ENCODE measurements at regions not wholly inside any gene's neighbourhood (a gene's known extent, or its start where the extent isn't known, plus 50 kb on each side); places are given as distances from the start of the nearest gene placed in this dataset.

- TF ChIP-seq GATA3 (IDR thresholded peaks at IDR 0.05; ENCODE audit: borderline replicate concordance) (no peak), POLR2AphosphoS2 (conservative IDR thresholded peaks at IDR 0.05; ENCODE audit: low read length) (no peak), FOSB (CRISPR knock-in tag; IDR thresholded peaks at IDR 0.05) (no peak), CBX8 (IDR thresholded peaks at IDR 0.05) (no peak), NFE2L2 (conservative IDR thresholded peaks at IDR 0.05; ENCODE audit: low read length) (no peak)
Measured at GRCh38 chr7:156383526-156383925, 257.0 kb upstream of the RNF32 start (continued).

DNA sequence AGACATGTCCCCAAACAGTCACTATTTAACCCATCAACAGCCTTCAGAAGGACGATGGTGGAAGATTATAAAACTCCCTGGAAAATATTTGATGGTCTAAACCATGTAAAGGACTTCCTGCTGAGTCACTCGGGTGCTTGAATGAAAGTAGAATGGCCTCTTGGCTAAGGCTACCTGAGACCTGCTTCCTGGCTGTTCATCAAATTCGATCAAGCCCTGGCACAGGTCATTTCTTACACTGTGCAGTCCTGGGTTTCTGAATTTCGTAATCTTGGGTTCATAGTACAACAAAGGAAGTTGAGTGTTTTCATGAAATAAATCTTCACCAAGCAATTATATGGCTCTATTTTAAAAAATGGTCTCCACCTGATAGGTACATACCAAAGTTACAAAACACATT is 260.3 kb upstream of the RNF32 start:
- DNase-seq (ENCODE audit: low read depth in 1 of 2, low spot score in 1 of 2) (no peak), ATAC-seq (no peak), FAIRE-seq (no peak)
- no peaks in the 10 kb centered on the region for H3K9me3 ChIP-seq
- TF ChIP-seq NPAS2 (CRISPR knock-in tag; IDR thresholded peaks at IDR 0.05; ENCODE audit: borderline replicate concordance) (no peak), RAD21 (conservative IDR thresholded peaks at IDR 0.05 in 1 of 2, IDR thresholded peaks at IDR 0.05 in 1 of 2) (no peak), CBX8 (IDR thresholded peaks at IDR 0.05) (no peak), ZFP36 (IDR thresholded peaks at IDR 0.05; ENCODE audit: borderline replicate concordance, partially characterized antibody) (no peak), RCOR1 (IDR thresholded peaks at IDR 0.05; ENCODE audit: low read depth, low read length) (no peak), JUN (IDR thresholded peaks at IDR 0.05) (no peak), CBX2 (IDR thresholded peaks at IDR 0.05; ENCODE audit: borderline replicate concordance, low read depth) (no peak), KDM5A (IDR thresholded peaks at IDR 0.05) (no peak), REST (IDR thresholded peaks at IDR 0.05) (no peak), FOXS1 (CRISPR knock-in tag; IDR thresholded peaks at IDR 0.05) (no peak)
- TF ChIP-seq, protein P1, sequence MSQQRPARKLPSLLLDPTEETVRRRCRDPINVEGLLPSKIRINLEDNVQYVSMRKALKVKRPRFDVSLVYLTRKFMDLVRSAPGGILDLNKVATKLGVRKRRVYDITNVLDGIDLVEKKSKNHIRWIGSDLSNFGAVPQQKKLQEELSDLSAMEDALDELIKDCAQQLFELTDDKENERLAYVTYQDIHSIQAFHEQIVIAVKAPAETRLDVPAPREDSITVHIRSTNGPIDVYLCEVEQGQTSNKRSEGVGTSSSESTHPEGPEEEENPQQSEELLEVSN (IDR thresholded peaks at IDR 0.05; ENCODE audit: borderline replicate concordance, low read depth): no peak
- H3K4me2 ChIP-seq: no peak overlapping the region
- no peak overlapping the region for H3K27ac ChIP-seq
- ChIA-PET POLR2A (no interaction called here), CTCF (no interaction called here)
- no peak overlapping the region for H3K4me3 ChIP-seq
- no peaks in the 10 kb centered on the region for H3K4me1 ChIP-seq
- WGBS (ENCODE audit: missing lambda C conversion rate): 10% methylated on average over 4 of the region's 4 CpGs

- no peak overlapping the region for H3K4me3 ChIP-seq
- ChIA-PET CTCF (no interaction called here), POLR2A (no interaction called here)
- no peaks in the 10 kb centered on the region for H3K4me1 ChIP-seq
- H3K9me3 ChIP-seq: no peaks in the 10 kb centered on the region
- no peak for TF ChIP-seq TP53 (CRISPR knock-in tag; IDR thresholded peaks at IDR 0.05)
- no peak for TF ChIP-seq FOSB (CRISPR knock-in tag; IDR thresholded peaks at IDR 0.05)
- TF ChIP-seq TFCP2L1 (CRISPR knock-in tag; IDR thresholded peaks at IDR 0.05): no peak
- no peak for TF ChIP-seq HOXB5 (CRISPR knock-in tag; IDR thresholded peaks at IDR 0.05)
- no peak overlapping the region for H3K4me2 ChIP-seq
- no peak for DNase-seq (ENCODE audit: low read depth in 1 of 2, low spot score in 1 of 2)
- WGBS (ENCODE audit: missing lambda C conversion rate): 42% methylated on average over 14 of the region's 14 CpGs
- no peak overlapping the region for H3K27ac ChIP-seq
- no peak for FAIRE-seq
- ATAC-seq: no peak
Measured at GRCh38 chr7:156379324-156380070, 261.1 kb upstream of the RNF32 start.

- CTCF ChIA-PET: interaction anchor here (0.7 kb wide), 1 partner anchor 129 kb away, joined by 3 read pairs; no protein-coding TSS in a partner anchor
- TF ChIP-seq MAZ (IDR thresholded peaks at IDR 0.05; ENCODE audit: borderline replicate concordance, low read depth, low read length) (no peak), ZSCAN20 (CRISPR knock-in tag; IDR thresholded peaks at IDR 0.05) (no peak), POLR2A (IDR thresholded peaks at IDR 0.05; ENCODE audit: low read length) (no peak), HOXB13 (CRISPR knock-in tag; IDR thresholded peaks at IDR 0.05; ENCODE audit: low read depth) (no peak), HMGXB4 (CRISPR knock-in tag; IDR thresholded peaks at IDR 0.05; ENCODE audit: borderline replicate concordance) (no peak), ZFP36 (IDR thresholded peaks at IDR 0.05; ENCODE audit: borderline replicate concordance, partially characterized antibody) (no peak), TFCP2L1 (CRISPR knock-in tag; IDR thresholded peaks at IDR 0.05) (no peak), EHF (CRISPR knock-in tag; IDR thresholded peaks at IDR 0.05) (no peak), USF2 (IDR thresholded peaks at IDR 0.05) (no peak)
Measured at GRCh38 chr7:156378806-156379205, 261.8 kb upstream of the RNF32 start.

More at GRCh38 chr7:156378806-156379205, 261.8 kb upstream of the RNF32 start:
- Histone ChIP-seq H3K4me2 (no peak overlapping the region), H3K4me1 (no peaks in the 10 kb centered on the region), H3K9me3 (no peaks in the 10 kb centered on the region), H3K27ac (no peak overlapping the region), H3K4me3 (no peak overlapping the region)
- ATAC-seq: no peak
- no peak for FAIRE-seq
- no peak for DNase-seq (ENCODE audit: low read depth in 1 of 2, low spot score in 1 of 2)
- POLR2A ChIA-PET: no interaction called here
- WGBS (ENCODE audit: missing lambda C conversion rate): 47% methylated on average over 10 of the region's 10 CpGs
